GM23338 (cell line): ENCODE measurements at regions not wholly inside any gene's neighbourhood (a gene's known extent, or its start where the extent isn't known, plus 50 kb on each side); places are given as distances from the start of the nearest gene placed in this dataset.

ENCODE experiments used
- ATAC-seq: fragments of 200-7000 bp; cut with Tn5 transposase; 3 replicates; pipeline ENCODE4 v1.9.1; 2020
- DNase-seq: peaks from one replicate; pipeline ENCODE4 v3.0.0-alpha.2; 2015; ENCODE audit warnings: low spot score
- H2AFZ ChIP-seq: fragments of 200-600 bp; sonication (generic); 2 replicates; pipeline ENCODE4 v1.8.0; 2016; ENCODE audit warnings: antibody characterized with exemption, mild to moderate bottlenecking, moderate library complexity
- H3F3A ChIP-seq: fragments of 200-600 bp; sonication (generic); replicated peaks from 2 replicates; pipeline ENCODE4 v1.8.0; 2017; ENCODE audit warnings: antibody characterized with exemption, mixed run types, low read depth
- H3K27ac ChIP-seq: fragments of 200-600 bp; sonication (generic); 2 replicates; pipeline ENCODE4 v1.6.1; 2016; ENCODE audit warnings: low read depth
- H3K27me3 ChIP-seq: fragments of 200-600 bp; sonication (generic); 2 replicates; pipeline ENCODE4 v1.8.0; 2016; ENCODE audit warnings: mild to moderate bottlenecking, mixed run types, moderate library complexity; ENCODE audit not compliant: insufficient read depth
- H3K36me3 ChIP-seq: fragments of 200-600 bp; sonication (generic); 2 replicates; pipeline ENCODE4 v1.8.0; 2016; ENCODE audit warnings: mild to moderate bottlenecking; ENCODE audit not compliant: insufficient read depth
- H3K4me1 ChIP-seq: fragments of 200-600 bp; sonication (generic); 2 replicates; pipeline ENCODE4 v1.8.0; 2016; ENCODE audit warnings: mild to moderate bottlenecking, moderate library complexity; ENCODE audit not compliant: insufficient read depth
- H3K4me2 ChIP-seq: fragments of 200-600 bp; sonication (generic); 2 replicates; pipeline ENCODE4 v1.7.1; 2017; ENCODE audit warnings: mixed run types
- H3K4me3 ChIP-seq: fragments of 200-600 bp; sonication (generic); 2 replicates; pipeline ENCODE4 v1.6.1; 2016; ENCODE audit warnings: mixed run types
- H3K79me2 ChIP-seq: fragments of 200-600 bp; sonication (generic); replicated peaks from 2 replicates; pipeline ENCODE4 v1.8.0; 2017; ENCODE audit warnings: mild to moderate bottlenecking; ENCODE audit not compliant: insufficient read depth
- H3K9me2 ChIP-seq: fragments of 200-600 bp; sonication (generic); 2 replicates; pipeline ENCODE4 v1.8.0; 2017; ENCODE audit not compliant: insufficient read depth
- H4K20me1 ChIP-seq: fragments of 200-600 bp; sonication (generic); replicated peaks from 2 replicates; pipeline ENCODE4 v1.8.0; 2017; ENCODE audit warnings: mild to moderate bottlenecking; ENCODE audit not compliant: insufficient read depth
- H3K27ac Mint-ChIP-seq: 2 replicates; pipeline ENCODE4 v1.8.0; 2020; ENCODE audit warnings: inconsistent platforms, mild to moderate bottlenecking, moderate library complexity, mixed read lengths
- H3K27me3 Mint-ChIP-seq: 3 replicates; pipeline ENCODE4 v1.8.0; 2022; ENCODE audit warnings: low read depth, mild to moderate bottlenecking, moderate library complexity, mixed read lengths, inconsistent platforms; ENCODE audit not compliant: insufficient read depth, poor library complexity
- H3K36me3 Mint-ChIP-seq: 3 replicates; pipeline ENCODE4 v1.8.0; 2021; ENCODE audit warnings: low read depth, mild to moderate bottlenecking, inconsistent platforms, moderate library complexity, mixed read lengths
- H3K4me1 Mint-ChIP-seq: 3 replicates; pipeline ENCODE4 v1.8.0; 2020; ENCODE audit warnings: mild to moderate bottlenecking, inconsistent platforms, mixed read lengths
- H3K4me3 Mint-ChIP-seq: 3 replicates; pipeline ENCODE4 v1.8.0; 2021; ENCODE audit warnings: moderate library complexity, mild to moderate bottlenecking, inconsistent platforms, mixed read lengths
- H3K9me3 Mint-ChIP-seq: 3 replicates; pipeline ENCODE4 v1.8.0; 2020; ENCODE audit warnings: moderate library complexity, mild to moderate bottlenecking, inconsistent platforms, mixed read lengths
- EZH2 ChIP-seq: fragments of 200-600 bp; sonication (generic); IDR thresholded peaks from one replicate; pipeline ENCODE4 v1.8.0; 2017; ENCODE audit warnings: antibody characterized with exemption, mild to moderate bottlenecking, low read depth; ENCODE audit not compliant: unreplicated experiment
- EZH2phosphoT487 ChIP-seq: fragments of 200-600 bp; sonication (generic); IDR thresholded peaks from one replicate; pipeline ENCODE4 v1.8.1; 2018; ENCODE audit warnings: antibody characterized with exemption; ENCODE audit not compliant: unreplicated experiment
- JUNB ChIP-seq: IDR thresholded peaks from one replicate; pipeline ENCODE4 v1.6.1; 2016; ENCODE audit warnings: antibody characterized with exemption; ENCODE audit not compliant: unreplicated experiment
- NANOG ChIP-seq: IDR thresholded peaks from 2 replicates; pipeline ENCODE4 v1.6.1; 2016; ENCODE audit warnings: antibody characterized with exemption, borderline replicate concordance
- POLR2AphosphoS5 ChIP-seq: IDR thresholded peaks from 2 replicates; pipeline ENCODE4 v1.6.1; 2016; ENCODE audit warnings: antibody characterized with exemption, low read depth
- STAT1 ChIP-seq: IDR thresholded peaks from one replicate; pipeline ENCODE4 v1.6.1; 2016; ENCODE audit warnings: antibody characterized with exemption; ENCODE audit not compliant: unreplicated experiment
- ZNF114 ChIP-seq: fragments of 250-450 bp; sonication (Bioruptor Pico); IDR thresholded peaks from 2 replicates; pipeline ENCODE4 v1.5.0; 2020; ENCODE audit warnings: mild to moderate bottlenecking, moderate library complexity
- ZNF331 ChIP-seq: fragments of 250-450 bp; sonication (Bioruptor Pico); IDR thresholded peaks from 2 replicates; pipeline ENCODE4 v1.5.0; 2020; ENCODE audit warnings: low read depth, mild to moderate bottlenecking, moderate library complexity
- TF ChIP-seq, protein P1 (sequence below): fragments of 250-450 bp; sonication (Bioruptor Pico); IDR thresholded peaks from 2 replicates; pipeline ENCODE4 v1.5.0; 2020; ENCODE audit warnings: mild to moderate bottlenecking, moderate library complexity
- TF ChIP-seq, protein P2 (sequence below): IDR thresholded peaks from one replicate; pipeline ENCODE4 v1.6.1; 2018; ENCODE audit warnings: antibody characterized with exemption; ENCODE audit not compliant: unreplicated experiment
- TF ChIP-seq, protein P3 (sequence below), 2 experiments: fragments of 200-600 bp in 1 of 2; sonication (generic) in 1 of 2; conservative IDR thresholded peaks; 2 replicates each; pipeline versions ENCODE4 v1.5.1 to v1.6.1; 2016 to 2017; ENCODE audit warnings: antibody characterized with exemption in 2 of 2, low read depth in 2 of 2, mild to moderate bottlenecking in 2 of 2, moderate library complexity in 1 of 2

DNA sequence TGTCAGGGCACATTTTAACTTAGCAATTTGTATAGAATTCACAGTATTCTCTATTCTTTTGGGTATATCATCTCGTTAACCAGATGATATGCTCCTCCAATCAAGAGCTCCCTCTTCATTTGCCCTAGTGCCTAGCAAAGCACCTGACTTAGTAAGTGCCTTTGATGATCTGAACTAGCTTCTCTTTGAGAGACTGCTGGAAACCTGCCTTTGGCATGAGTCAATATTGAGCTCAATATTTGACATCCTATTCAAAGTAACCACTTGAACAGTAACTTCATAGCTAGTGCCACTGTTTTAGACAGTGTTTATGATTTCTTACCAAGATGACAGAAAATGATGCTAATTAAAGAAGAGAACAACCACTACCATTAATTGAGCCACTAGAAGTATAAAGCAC is 696.3 kb upstream of the UBE2E2 start:
- H3K27ac ChIP-seq, result no peak overlapping the region
- H3K79me2 ChIP-seq, result no peaks in the 10 kb centered on the region
- H3K4me3 ChIP-seq, result no peak overlapping the region
- Mint-ChIP-seq H3K27ac (no peak overlapping the region), H3K27me3 (no peaks in the 10 kb centered on the region), H3K4me1 (no peaks in the 10 kb centered on the region), H3K9me3 (no peaks in the 10 kb centered on the region), H3K36me3 (no peaks in the 10 kb centered on the region), H3K4me3 (no peak overlapping the region)
- H3K4me1 ChIP-seq, result no peaks in the 10 kb centered on the region
- H3K4me2 ChIP-seq, result no peak overlapping the region
- ATAC-seq, result no peak
- no peaks in the 10 kb centered on the region for H3K36me3 ChIP-seq
- H3K9me2 ChIP-seq, result peaks cover 9% of the 10 kb centered on the region; the same call in 1 of the 2 replicates
- no peaks in the 10 kb centered on the region for H3K27me3 ChIP-seq
- H3F3A ChIP-seq, result no peaks in the 10 kb centered on the region
- H2AFZ ChIP-seq, result no peak overlapping the region
- no peak for DNase-seq
- TF ChIP-seq POLR2AphosphoS5 (no peak), ZNF331 (CRISPR knock-in tag) (no peak), JUNB (no peak), STAT1 (no peak)
- H4K20me1 ChIP-seq, result no peaks in the 10 kb centered on the region

DNA sequence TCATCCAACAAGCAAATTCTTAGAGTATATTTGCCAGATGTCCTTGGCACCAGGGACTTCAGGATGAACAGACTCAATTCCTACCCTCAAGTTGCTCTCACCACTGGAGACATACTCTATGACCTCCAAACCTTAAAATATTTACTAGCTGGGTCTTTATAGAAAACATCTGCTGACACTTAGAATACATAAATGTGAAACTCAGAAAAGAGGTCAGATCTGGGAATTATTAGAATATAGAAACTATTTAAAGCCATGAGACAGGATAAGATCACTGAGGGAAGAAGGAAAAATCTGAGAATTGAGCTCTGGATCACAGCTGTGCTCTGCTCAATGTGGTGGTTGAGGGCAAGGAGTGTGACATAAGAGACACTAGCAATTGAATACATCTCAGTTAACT is 695.4 kb upstream of the UBE2E2 start:
- ATAC-seq (no peak), DNase-seq (no peak)
- H3K4me3 ChIP-seq, result no peak overlapping the region
- H3K36me3 ChIP-seq, result no peaks in the 10 kb centered on the region
- no peak overlapping the region for H3K27ac ChIP-seq
- H3K9me3 Mint-ChIP-seq, result no peaks in the 10 kb centered on the region
- H2AFZ ChIP-seq, result no peak overlapping the region
- no peaks in the 10 kb centered on the region for H3K36me3 Mint-ChIP-seq
- H3F3A ChIP-seq, result no peaks in the 10 kb centered on the region
- H3K27me3 ChIP-seq, result no peaks in the 10 kb centered on the region
- no peaks in the 10 kb centered on the region for H3K4me1 ChIP-seq
- H3K27me3 Mint-ChIP-seq, result no peaks in the 10 kb centered on the region
- H3K4me2 ChIP-seq, result no peak overlapping the region
- H4K20me1 ChIP-seq, result no peaks in the 10 kb centered on the region
- H3K4me3 Mint-ChIP-seq, result no peak overlapping the region
- H3K79me2 ChIP-seq, result no peaks in the 10 kb centered on the region
- peaks cover 6% of the 10 kb centered on the region; the same call in 1 of the 2 replicates for H3K9me2 ChIP-seq
- no peaks in the 10 kb centered on the region for H3K4me1 Mint-ChIP-seq
- H3K27ac Mint-ChIP-seq, result no peak overlapping the region
- TF ChIP-seq, protein P1, sequence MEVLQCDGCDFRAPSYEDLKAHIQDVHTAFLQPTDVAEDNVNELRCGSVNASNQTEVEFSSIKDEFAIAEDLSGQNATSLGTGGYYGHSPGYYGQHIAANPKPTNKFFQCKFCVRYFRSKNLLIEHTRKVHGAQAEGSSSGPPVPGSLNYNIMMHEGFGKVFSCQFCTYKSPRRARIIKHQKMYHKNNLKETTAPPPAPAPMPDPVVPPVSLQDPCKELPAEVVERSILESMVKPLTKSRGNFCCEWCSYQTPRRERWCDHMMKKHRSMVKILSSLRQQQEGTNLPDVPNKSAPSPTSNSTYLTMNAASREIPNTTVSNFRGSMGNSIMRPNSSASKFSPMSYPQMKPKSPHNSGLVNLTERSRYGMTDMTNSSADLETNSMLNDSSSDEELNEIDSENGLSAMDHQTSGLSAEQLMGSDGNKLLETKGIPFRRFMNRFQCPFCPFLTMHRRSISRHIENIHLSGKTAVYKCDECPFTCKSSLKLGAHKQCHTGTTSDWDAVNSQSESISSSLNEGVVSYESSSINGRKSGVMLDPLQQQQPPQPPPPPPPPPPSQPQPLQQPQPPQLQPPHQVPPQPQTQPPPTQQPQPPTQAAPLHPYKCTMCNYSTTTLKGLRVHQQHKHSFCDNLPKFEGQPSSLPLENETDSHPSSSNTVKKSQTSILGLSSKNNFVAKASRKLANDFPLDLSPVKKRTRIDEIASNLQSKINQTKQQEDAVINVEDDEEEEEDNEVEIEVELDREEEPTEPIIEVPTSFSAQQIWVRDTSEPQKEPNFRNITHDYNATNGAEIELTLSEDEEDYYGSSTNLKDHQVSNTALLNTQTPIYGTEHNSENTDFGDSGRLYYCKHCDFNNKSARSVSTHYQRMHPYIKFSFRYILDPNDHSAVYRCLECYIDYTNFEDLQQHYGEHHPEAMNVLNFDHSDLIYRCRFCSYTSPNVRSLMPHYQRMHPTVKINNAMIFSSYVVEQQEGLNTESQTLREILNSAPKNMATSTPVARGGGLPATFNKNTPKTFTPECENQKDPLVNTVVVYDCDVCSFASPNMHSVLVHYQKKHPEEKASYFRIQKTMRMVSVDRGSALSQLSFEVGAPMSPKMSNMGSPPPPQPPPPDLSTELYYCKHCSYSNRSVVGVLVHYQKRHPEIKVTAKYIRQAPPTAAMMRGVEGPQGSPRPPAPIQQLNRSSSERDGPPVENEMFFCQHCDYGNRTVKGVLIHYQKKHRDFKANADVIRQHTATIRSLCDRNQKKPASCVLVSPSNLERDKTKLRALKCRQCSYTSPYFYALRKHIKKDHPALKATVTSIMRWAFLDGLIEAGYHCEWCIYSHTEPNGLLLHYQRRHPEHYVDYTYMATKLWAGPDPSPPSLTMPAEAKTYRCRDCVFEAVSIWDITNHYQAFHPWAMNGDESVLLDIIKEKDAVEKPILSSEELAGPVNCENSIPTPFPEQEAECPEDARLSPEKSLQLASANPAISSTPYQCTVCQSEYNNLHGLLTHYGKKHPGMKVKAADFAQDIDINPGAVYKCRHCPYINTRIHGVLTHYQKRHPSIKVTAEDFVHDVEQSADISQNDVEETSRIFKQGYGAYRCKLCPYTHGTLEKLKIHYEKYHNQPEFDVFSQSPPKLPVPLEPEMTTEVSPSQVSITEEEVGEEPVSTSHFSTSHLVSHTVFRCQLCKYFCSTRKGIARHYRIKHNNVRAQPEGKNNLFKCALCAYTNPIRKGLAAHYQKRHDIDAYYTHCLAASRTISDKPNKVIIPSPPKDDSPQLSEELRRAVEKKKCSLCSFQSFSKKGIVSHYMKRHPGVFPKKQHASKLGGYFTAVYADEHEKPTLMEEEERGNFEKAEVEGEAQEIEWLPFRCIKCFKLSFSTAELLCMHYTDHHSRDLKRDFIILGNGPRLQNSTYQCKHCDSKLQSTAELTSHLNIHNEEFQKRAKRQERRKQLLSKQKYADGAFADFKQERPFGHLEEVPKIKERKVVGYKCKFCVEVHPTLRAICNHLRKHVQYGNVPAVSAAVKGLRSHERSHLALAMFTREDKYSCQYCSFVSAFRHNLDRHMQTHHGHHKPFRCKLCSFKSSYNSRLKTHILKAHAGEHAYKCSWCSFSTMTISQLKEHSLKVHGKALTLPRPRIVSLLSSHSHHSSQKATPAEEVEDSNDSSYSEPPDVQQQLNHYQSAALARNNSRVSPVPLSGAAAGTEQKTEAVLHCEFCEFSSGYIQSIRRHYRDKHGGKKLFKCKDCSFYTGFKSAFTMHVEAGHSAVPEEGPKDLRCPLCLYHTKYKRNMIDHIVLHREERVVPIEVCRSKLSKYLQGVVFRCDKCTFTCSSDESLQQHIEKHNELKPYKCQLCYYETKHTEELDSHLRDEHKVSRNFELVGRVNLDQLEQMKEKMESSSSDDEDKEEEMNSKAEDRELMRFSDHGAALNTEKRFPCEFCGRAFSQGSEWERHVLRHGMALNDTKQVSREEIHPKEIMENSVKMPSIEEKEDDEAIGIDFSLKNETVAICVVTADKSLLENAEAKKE, result no peak
- no peak for TF ChIP-seq POLR2AphosphoS5
- TF ChIP-seq ZNF331 (CRISPR knock-in tag), result no peak
- TF ChIP-seq, protein P2, sequence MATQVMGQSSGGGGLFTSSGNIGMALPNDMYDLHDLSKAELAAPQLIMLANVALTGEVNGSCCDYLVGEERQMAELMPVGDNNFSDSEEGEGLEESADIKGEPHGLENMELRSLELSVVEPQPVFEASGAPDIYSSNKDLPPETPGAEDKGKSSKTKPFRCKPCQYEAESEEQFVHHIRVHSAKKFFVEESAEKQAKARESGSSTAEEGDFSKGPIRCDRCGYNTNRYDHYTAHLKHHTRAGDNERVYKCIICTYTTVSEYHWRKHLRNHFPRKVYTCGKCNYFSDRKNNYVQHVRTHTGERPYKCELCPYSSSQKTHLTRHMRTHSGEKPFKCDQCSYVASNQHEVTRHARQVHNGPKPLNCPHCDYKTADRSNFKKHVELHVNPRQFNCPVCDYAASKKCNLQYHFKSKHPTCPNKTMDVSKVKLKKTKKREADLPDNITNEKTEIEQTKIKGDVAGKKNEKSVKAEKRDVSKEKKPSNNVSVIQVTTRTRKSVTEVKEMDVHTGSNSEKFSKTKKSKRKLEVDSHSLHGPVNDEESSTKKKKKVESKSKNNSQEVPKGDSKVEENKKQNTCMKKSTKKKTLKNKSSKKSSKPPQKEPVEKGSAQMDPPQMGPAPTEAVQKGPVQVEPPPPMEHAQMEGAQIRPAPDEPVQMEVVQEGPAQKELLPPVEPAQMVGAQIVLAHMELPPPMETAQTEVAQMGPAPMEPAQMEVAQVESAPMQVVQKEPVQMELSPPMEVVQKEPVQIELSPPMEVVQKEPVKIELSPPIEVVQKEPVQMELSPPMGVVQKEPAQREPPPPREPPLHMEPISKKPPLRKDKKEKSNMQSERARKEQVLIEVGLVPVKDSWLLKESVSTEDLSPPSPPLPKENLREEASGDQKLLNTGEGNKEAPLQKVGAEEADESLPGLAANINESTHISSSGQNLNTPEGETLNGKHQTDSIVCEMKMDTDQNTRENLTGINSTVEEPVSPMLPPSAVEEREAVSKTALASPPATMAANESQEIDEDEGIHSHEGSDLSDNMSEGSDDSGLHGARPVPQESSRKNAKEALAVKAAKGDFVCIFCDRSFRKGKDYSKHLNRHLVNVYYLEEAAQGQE, result no peak
- no peak for TF ChIP-seq STAT1
- no peak for TF ChIP-seq NANOG
- no peak for TF ChIP-seq ZNF114 (CRISPR knock-in tag)
- TF ChIP-seq EZH2phosphoT487, result no peak
- no peak for TF ChIP-seq JUNB
- TF ChIP-seq, protein P3, sequence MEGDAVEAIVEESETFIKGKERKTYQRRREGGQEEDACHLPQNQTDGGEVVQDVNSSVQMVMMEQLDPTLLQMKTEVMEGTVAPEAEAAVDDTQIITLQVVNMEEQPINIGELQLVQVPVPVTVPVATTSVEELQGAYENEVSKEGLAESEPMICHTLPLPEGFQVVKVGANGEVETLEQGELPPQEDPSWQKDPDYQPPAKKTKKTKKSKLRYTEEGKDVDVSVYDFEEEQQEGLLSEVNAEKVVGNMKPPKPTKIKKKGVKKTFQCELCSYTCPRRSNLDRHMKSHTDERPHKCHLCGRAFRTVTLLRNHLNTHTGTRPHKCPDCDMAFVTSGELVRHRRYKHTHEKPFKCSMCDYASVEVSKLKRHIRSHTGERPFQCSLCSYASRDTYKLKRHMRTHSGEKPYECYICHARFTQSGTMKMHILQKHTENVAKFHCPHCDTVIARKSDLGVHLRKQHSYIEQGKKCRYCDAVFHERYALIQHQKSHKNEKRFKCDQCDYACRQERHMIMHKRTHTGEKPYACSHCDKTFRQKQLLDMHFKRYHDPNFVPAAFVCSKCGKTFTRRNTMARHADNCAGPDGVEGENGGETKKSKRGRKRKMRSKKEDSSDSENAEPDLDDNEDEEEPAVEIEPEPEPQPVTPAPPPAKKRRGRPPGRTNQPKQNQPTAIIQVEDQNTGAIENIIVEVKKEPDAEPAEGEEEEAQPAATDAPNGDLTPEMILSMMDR (conservative IDR thresholded peaks at IDR 0.05; ENCODE audit: low read depth in 2 of 2), result no peak
- no peak for TF ChIP-seq EZH2
